A673 (cell line): ENCODE measurements at regions not wholly inside any gene's neighbourhood (a gene's known extent, or its start where the extent isn't known, plus 50 kb on each side); places are given as distances from the start of the nearest gene placed in this dataset.
A peak's percentile ranks its signal among the peaks of the same experiment; 100 is the strongest.

Experiments used
- BruUV-seq: library from RNA; stranded (reverse); fragments of 400-500 nt; replicated peaks from 2 replicates; lab custom pipeline; 2021; lab: Mats Ljungman, UMichigan
- CTCF ChIA-PET: fragments of 300-600 bp; sonication (Branson Sonifier 250); formaldehyde crosslinking; loops from one replicate; lab custom pipeline; 2022; ENCODE audit warnings: antibody characterized with exemption; lab: Charles Lee
- POLR2A ChIA-PET: fragments of 300-600 bp; sonication (Branson Sonifier 250); formaldehyde crosslinking; loops from one replicate; lab custom pipeline; 2022; ENCODE audit warnings: antibody characterized with exemption; ENCODE audit not compliant: low non-redundant PET; lab: Charles Lee
- DNase-seq: peaks from one replicate; pipeline ENCODE4 v3.0.0-alpha.2; 2015; ENCODE audit warnings: low spot score
- H3K27ac ChIP-seq: fragments of 200-600 bp; sonication (generic); 2 replicates; pipeline ENCODE4 v1.5.1; 2016; ENCODE audit warnings: mixed run types, low read depth, mild to moderate bottlenecking, mixed read lengths, antibody characterized with exemption, low read length; ENCODE audit not compliant: poor library complexity, severe bottlenecking
- H3K27me3 ChIP-seq: fragments of 200-600 bp; sonication (generic); replicated peaks from 2 replicates; pipeline ENCODE4 v1.6.1; 2017; ENCODE audit warnings: mixed run types, low read depth, mild to moderate bottlenecking, mixed read lengths, antibody characterized with exemption, low read length; ENCODE audit not compliant: insufficient read depth, poor library complexity
- H3K36me3 ChIP-seq: fragments of 200-600 bp; sonication (generic); 2 replicates; pipeline ENCODE4 v1.6.1; 2016; ENCODE audit warnings: mixed run types, mild to moderate bottlenecking, mixed read lengths, antibody characterized with exemption, low read length; ENCODE audit not compliant: insufficient read depth, poor library complexity, severe bottlenecking
- H3K4me1 ChIP-seq: fragments of 200-600 bp; sonication (generic); 2 replicates; pipeline ENCODE4 v1.6.1; 2017; ENCODE audit warnings: mixed run types, mild to moderate bottlenecking, mixed read lengths, antibody characterized with exemption, low read length; ENCODE audit not compliant: insufficient read depth, poor library complexity, severe bottlenecking
- H3K4me3 ChIP-seq: fragments of 200-600 bp; sonication (generic); 2 replicates; pipeline ENCODE4 v1.5.1; 2016; ENCODE audit warnings: low read depth, mixed run types, mild to moderate bottlenecking, mixed read lengths, low read length; ENCODE audit not compliant: poor library complexity, severe bottlenecking
- H3K9me3 ChIP-seq: fragments of 200-600 bp; sonication (generic); 2 replicates; pipeline ENCODE4 v1.6.1; 2016; ENCODE audit warnings: mixed run types, low read depth, mild to moderate bottlenecking, mixed read lengths, antibody characterized with exemption, low read length; ENCODE audit not compliant: poor library complexity, severe bottlenecking
- CTCF ChIP-seq: fragments of 300-800, 200-600 bp; sonication (generic); conservative IDR thresholded peaks from 2 replicates; pipeline ENCODE4 v1.5.1; 2017; ENCODE audit warnings: low read depth, mild to moderate bottlenecking, antibody characterized with exemption, low read length, moderate library complexity, mixed read lengths
- EZH2 ChIP-seq: fragments of 200-600 bp; sonication (generic); IDR thresholded peaks from 2 replicates; pipeline ENCODE4 v1.6.1; 2017; ENCODE audit warnings: borderline replicate concordance, low read depth, mild to moderate bottlenecking, mixed read lengths, antibody characterized with exemption, low read length; ENCODE audit not compliant: poor library complexity, severe bottlenecking
- intact Hi-C: fragments of 100-400 bp; cut with micrococcal nuclease; formaldehyde crosslinking; loops from one replicate; pipeline ENCODE4 v1.10.0; 2022; ENCODE audit not compliant: unreplicated experiment

DNA sequence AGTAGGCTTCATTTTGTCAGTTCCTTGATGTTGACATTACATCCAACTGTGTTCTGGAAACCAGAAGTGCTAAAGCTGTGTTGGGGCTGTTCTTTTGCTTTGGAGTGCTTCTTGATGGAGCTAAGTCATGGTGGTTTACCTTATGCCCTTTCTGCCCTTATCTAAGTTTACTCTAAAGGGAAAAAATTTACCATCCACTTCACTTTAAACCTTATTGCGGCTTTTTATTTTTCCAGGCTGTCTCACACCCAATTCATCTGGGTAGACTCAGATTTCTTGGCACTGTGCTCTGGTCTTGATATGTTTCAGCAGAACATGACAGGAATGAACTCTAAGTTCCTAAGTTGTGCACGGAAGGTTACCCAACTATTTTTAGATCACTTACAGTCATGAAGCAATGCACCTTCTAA lies 104.7 kb upstream of the TTC29 start:
- Histone ChIP-seq H3K9me3 (no peaks in the 10 kb centered on the region), H3K27ac (no peak overlapping the region), H3K4me3 (no peak overlapping the region), H3K36me3 (no peaks in the 10 kb centered on the region), H3K27me3 (no peaks in the 10 kb centered on the region), H3K4me1 (peaks cover 7% of the 10 kb centered on the region)
- no peak for TF ChIP-seq CTCF
- TF ChIP-seq EZH2 = no peak
- no peak for DNase-seq
- CTCF ChIA-PET = no interaction called here
- intact Hi-C loops = no loop called here
- POLR2A ChIA-PET = no interaction called here
- no TSS peak for BruUV-seq

- Histone ChIP-seq H3K4me1 (peaks cover 7% of the 10 kb centered on the region), H3K27me3 (no peaks in the 10 kb centered on the region), H3K9me3 (no peaks in the 10 kb centered on the region), H3K4me3 (no peak overlapping the region), H3K36me3 (no peaks in the 10 kb centered on the region), H3K27ac (no peak overlapping the region)
- TF ChIP-seq EZH2 (no peak), CTCF (no peak)
- CTCF ChIA-PET = no interaction called here
- no TSS peak for BruUV-seq
- POLR2A ChIA-PET = no interaction called here
- intact Hi-C loops = no loop called here
- no peak for DNase-seq
Measured at GRCh38 chr4:147052361-147052760, 106.7 kb upstream of the TTC29 start.

GRCh38 chr4:147054228-147054872 lies 108.7 kb upstream of the TTC29 start:
- CTCF ChIA-PET = no interaction called here
- Histone ChIP-seq H3K27ac (no peak overlapping the region), H3K9me3 (no peaks in the 10 kb centered on the region), H3K27me3 (no peaks in the 10 kb centered on the region), H3K4me1 (peaks cover 7% of the 10 kb centered on the region), H3K36me3 (no peaks in the 10 kb centered on the region), H3K4me3 (no peak overlapping the region)
- POLR2A ChIA-PET = no interaction called here
- TF ChIP-seq CTCF = no peak
- peak; percentile 38 for DNase-seq
- intact Hi-C loops = no loop called here
- no TSS peak for BruUV-seq
